Tibial nerve (tissue), 4 donors: ENCODE measurements at regions not wholly inside any gene's neighbourhood (a gene's known extent, or its start where the extent isn't known, plus 50 kb on each side); places are given as distances from the start of the nearest gene placed in this dataset.

Source experiments
- DNase-seq, 2 donors: peaks; one replicate each; pipeline ENCODE4 v3.0.0-alpha.2; 2019; ENCODE audit warnings: low spot score in 2 of 2
- H3K27ac ChIP-seq, 4 donors: fragments of 200-600 bp; sonication (generic) in 3 of 4; one replicate each; pipeline ENCODE4 v1.5.1; 2017 to 2019; ENCODE audit warnings: mild to moderate bottlenecking in 1 of 4
- H3K27me3 ChIP-seq, 2 donors: fragments of 200-600 bp; sonication (generic) in 1 of 2; one replicate each; pipeline versions ENCODE4 v1.5.1 to v1.6.0; 2017 to 2019
- H3K36me3 ChIP-seq, 3 donors: fragments of 200-600 bp; sonication (generic); one replicate each; pipeline ENCODE4 v1.5.1; 2018 to 2019
- H3K4me1 ChIP-seq, 4 donors: fragments of 200-600 bp; sonication (generic) in 3 of 4; one replicate each; pipeline ENCODE4 v1.5.1; 2017 to 2019
- H3K4me3 ChIP-seq, 4 donors: fragments of 200-600 bp; sonication (generic) in 3 of 4; one replicate each; pipeline ENCODE4 v1.5.1; 2017 to 2019; ENCODE audit warnings: mild to moderate bottlenecking in 1 of 4, moderate library complexity in 1 of 4
- H3K9me3 ChIP-seq, 4 donors: fragments of 200-600 bp; sonication (generic) in 3 of 4; one replicate each; pipeline ENCODE4 v1.5.1; 2017 to 2019
- EP300 ChIP-seq, 2 donors: sonication (generic); formaldehyde crosslinking; IDR thresholded peaks; one replicate each; pipeline ENCODE4 v1.6.1; 2017; ENCODE audit warnings: antibody characterized with exemption in 2 of 2, mild to moderate bottlenecking in 1 of 2
- POLR2A ChIP-seq, 2 donors: fragments of 450-650 bp; IDR thresholded peaks; one replicate each; pipeline ENCODE4 v1.6.1; 2017; ENCODE audit warnings: antibody characterized with exemption in 2 of 2, mild to moderate bottlenecking in 2 of 2, moderate library complexity in 2 of 2
- WGBS, 2 donors: methylation state at CpG; one replicate each; pipeline ENCODE4 v1.1.5; 2018; 5-methylcytosine and 5-hydroxymethylcytosine counted together
- TF ChIP-seq, protein P1 (sequence below), 5 experiments: fragments of 200-600 bp in 3 of 5; fragments of 450-650 bp in 2 of 5; sonication (generic) in 3 of 5; IDR thresholded peaks; one replicate each; pipeline ENCODE4 v1.5.1; 2016 to 2019; ENCODE audit warnings: antibody characterized with exemption in 5 of 5, mild to moderate bottlenecking in 3 of 5, moderate library complexity in 2 of 5

GRCh38 chr1:164475834-164476233 is 83.2 kb upstream of the PBX1 start:
- WGBS, 2 donors = 84 to 85% methylated on average over 7 of the region's 7 CpGs
- TF ChIP-seq, protein P1, sequence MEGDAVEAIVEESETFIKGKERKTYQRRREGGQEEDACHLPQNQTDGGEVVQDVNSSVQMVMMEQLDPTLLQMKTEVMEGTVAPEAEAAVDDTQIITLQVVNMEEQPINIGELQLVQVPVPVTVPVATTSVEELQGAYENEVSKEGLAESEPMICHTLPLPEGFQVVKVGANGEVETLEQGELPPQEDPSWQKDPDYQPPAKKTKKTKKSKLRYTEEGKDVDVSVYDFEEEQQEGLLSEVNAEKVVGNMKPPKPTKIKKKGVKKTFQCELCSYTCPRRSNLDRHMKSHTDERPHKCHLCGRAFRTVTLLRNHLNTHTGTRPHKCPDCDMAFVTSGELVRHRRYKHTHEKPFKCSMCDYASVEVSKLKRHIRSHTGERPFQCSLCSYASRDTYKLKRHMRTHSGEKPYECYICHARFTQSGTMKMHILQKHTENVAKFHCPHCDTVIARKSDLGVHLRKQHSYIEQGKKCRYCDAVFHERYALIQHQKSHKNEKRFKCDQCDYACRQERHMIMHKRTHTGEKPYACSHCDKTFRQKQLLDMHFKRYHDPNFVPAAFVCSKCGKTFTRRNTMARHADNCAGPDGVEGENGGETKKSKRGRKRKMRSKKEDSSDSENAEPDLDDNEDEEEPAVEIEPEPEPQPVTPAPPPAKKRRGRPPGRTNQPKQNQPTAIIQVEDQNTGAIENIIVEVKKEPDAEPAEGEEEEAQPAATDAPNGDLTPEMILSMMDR (IDR thresholded peaks at IDR 0.05) = no peak
- TF ChIP-seq EP300 (IDR thresholded peaks at IDR 0.05) = no peak
- TF ChIP-seq POLR2A (IDR thresholded peaks at IDR 0.05) = no peak
- H3K27me3 ChIP-seq = no peaks in the 10 kb centered on the region
- no peaks in the 10 kb centered on the region for H3K9me3 ChIP-seq
- no peaks in the 10 kb centered on the region for H3K4me1 ChIP-seq
- no peak for DNase-seq
- no peak overlapping the region for H3K27ac ChIP-seq
- no peaks in the 10 kb centered on the region for H3K36me3 ChIP-seq
- H3K4me3 ChIP-seq = no peak overlapping the region

DNA sequence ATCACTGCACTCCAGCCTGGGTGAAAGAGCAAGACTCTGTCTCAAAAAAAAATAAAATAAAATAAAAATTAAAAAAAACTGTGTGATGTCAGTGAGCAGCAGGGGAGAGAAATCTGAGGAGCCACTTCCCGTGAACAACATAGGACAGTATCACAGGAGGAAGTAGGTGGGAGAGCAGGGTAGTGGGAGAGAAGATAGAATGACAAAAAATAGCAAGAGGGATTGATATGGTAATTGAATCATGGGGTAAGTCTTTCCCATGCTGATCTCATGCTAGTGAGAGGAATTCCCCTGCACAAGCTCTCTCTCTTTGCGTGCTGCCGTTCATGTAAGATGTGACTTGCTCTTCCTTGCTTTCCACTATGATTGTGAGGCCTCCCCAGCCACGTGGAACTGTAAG is 81.6 kb upstream of the PBX1 start:
- H3K27me3 ChIP-seq = no peaks in the 10 kb centered on the region
- no peak for DNase-seq
- H3K4me3 ChIP-seq = no peak overlapping the region
- no peaks in the 10 kb centered on the region for H3K9me3 ChIP-seq
- H3K27ac ChIP-seq = no peak overlapping the region
- TF ChIP-seq, protein P1 (IDR thresholded peaks at IDR 0.05) = no peak
- TF ChIP-seq EP300 (IDR thresholded peaks at IDR 0.05) = no peak
- TF ChIP-seq POLR2A (IDR thresholded peaks at IDR 0.05) = no peak
- 85 to 87% methylated on average over 4 of the region's 4 CpGs for WGBS, 2 donors
- H3K4me1 ChIP-seq = no peaks in the 10 kb centered on the region
- H3K36me3 ChIP-seq = no peaks in the 10 kb centered on the region

DNA sequence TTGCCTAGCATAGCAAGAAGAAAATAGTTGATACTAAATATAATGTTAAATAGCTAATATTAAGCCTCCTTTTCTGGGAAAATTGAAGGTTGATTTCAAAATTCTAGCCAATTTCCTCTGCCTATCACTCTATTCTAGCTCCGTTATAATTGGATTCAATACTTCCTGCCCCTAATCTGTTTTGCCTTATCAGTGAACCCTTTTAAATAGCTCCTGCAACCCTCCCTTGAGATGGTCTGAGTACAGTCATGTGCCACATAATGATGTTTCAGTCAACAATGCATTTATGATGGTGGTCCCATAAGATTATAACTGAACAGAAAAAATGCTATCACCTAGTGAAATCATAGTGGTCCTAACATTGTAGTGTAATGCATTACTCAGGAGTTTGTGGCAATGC is 79.7 kb upstream of the PBX1 start:
- no peak overlapping the region for H3K4me3 ChIP-seq
- no peak overlapping the region for H3K27ac ChIP-seq
- TF ChIP-seq, protein P1 (IDR thresholded peaks at IDR 0.05) = no peak
- no peak for DNase-seq
- no peaks in the 10 kb centered on the region for H3K27me3 ChIP-seq
- H3K36me3 ChIP-seq = no peaks in the 10 kb centered on the region
- no peaks in the 10 kb centered on the region for H3K4me1 ChIP-seq
- no peaks in the 10 kb centered on the region for H3K9me3 ChIP-seq
- 44 to 54% methylated on average over 1 of the region's 1 CpG for WGBS, 2 donors

DNA sequence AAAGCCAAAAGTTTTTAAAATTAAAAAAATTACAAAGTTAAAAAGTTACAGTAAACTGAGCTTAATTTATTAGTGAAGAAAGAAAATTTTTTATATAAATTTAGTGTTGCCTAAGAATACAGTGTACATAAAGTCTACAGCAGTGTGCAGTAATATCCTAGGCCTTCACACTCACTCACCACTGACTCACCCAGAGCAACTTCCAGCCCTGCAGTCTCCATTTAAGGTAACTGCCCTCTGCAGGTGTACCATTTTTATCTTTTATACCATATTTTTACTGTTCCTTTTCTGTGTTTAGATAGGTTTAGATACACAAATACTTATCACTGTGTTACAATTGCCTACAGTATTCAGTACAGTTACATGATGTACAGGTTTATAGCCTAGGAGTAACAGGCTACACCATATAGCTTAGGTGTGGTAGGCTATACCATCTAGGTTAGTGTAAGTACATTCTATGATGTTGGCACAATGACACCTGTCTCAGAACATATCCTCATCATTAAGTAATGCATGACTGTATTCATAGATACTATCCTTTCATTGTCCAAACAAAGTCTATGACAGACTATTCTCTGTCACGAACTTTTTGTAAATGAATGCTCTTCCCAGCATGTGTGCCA is 78.6 kb upstream of the PBX1 start:
- Histone ChIP-seq H3K4me1 (no peaks in the 10 kb centered on the region), H3K36me3 (no peaks in the 10 kb centered on the region), H3K9me3 (no peaks in the 10 kb centered on the region), H3K27ac (no peak overlapping the region), H3K4me3 (no peak overlapping the region), H3K27me3 (no peaks in the 10 kb centered on the region)
- WGBS, 2 donors = 92 to 95% methylated on average over 1 of the region's 1 CpG
- TF ChIP-seq EP300 (IDR thresholded peaks at IDR 0.05) (no peak), POLR2A (IDR thresholded peaks at IDR 0.05) (no peak)
- TF ChIP-seq, protein P1 (IDR thresholded peaks at IDR 0.05) = no peak
- DNase-seq = no peak

DNA sequence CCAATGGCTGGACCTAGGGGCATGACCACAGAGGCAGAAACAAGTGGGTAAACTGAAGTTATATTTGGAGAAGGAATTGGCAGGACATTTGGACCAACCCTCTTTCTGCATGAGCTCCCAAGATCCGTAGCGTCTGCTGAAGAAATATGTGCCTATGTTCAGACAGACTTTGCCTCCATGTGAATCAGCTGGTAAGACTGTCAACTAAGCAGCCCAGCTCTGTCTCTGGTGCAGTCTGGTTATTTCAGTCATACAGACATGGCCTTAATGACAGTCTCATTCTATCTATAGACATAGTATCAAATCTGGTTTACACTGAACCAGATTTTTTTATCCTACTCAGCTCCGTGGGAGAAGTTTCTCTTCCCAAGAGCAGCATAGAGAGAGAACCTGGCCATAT is 63.1 kb upstream of the PBX1 start:
- H3K4me1 ChIP-seq = no peaks in the 10 kb centered on the region
- H3K27me3 ChIP-seq = no peaks in the 10 kb centered on the region
- no peak overlapping the region for H3K27ac ChIP-seq
- H3K9me3 ChIP-seq = peaks cover 0 to 2% (median 0%) of the 10 kb centered on the region in 4 donors
- 76 to 79% methylated on average over 3 of the region's 3 CpGs for WGBS, 2 donors
- H3K4me3 ChIP-seq = no peak overlapping the region
- TF ChIP-seq EP300 (IDR thresholded peaks at IDR 0.05) (no peak), POLR2A (IDR thresholded peaks at IDR 0.05) (no peak)
- TF ChIP-seq, protein P1 (IDR thresholded peaks at IDR 0.05) = no peak
- no peak for DNase-seq
- H3K36me3 ChIP-seq = no peaks in the 10 kb centered on the region
